Osteocyte (in vitro differentiated cells): ENCODE measurements at regions not wholly inside any gene's neighbourhood (a gene's known extent, or its start where the extent isn't known, plus 50 kb on each side); places are given as distances from the start of the nearest gene placed in this dataset.

Experiments used
- DNase-seq: peaks from one replicate; pipeline ENCODE4 v3.0.0; 2021; ENCODE audit warnings: mixed read lengths; ENCODE audit not compliant: unreplicated experiment; ENCODE audit errors: extremely low spot score
- H3K27ac Mint-ChIP-seq: one replicate; pipeline ENCODE4 v1.8.0; 2021; ENCODE audit warnings: mild to moderate bottlenecking, mixed read lengths; ENCODE audit not compliant: unreplicated experiment
- H3K27me3 Mint-ChIP-seq: one replicate; pipeline ENCODE4 v1.8.0; 2021; ENCODE audit warnings: mixed read lengths; ENCODE audit not compliant: unreplicated experiment
- H3K36me3 Mint-ChIP-seq: one replicate; pipeline ENCODE4 v1.8.0; 2021; ENCODE audit warnings: mixed read lengths; ENCODE audit not compliant: unreplicated experiment
- H3K4me1 Mint-ChIP-seq: one replicate; pipeline ENCODE4 v1.8.0; 2021; ENCODE audit warnings: mixed read lengths; ENCODE audit not compliant: unreplicated experiment
- H3K4me3 Mint-ChIP-seq: one replicate; pipeline ENCODE4 v1.8.0; 2021; ENCODE audit warnings: mild to moderate bottlenecking, moderate library complexity, mixed read lengths; ENCODE audit not compliant: unreplicated experiment
- H3K9me3 Mint-ChIP-seq: one replicate; pipeline ENCODE4 v1.8.0; 2021; ENCODE audit warnings: mixed read lengths; ENCODE audit not compliant: unreplicated experiment
- CTCF ChIP-seq: fragments of 200-600 bp; sonication (generic); IDR thresholded peaks from 2 replicates; pipeline ENCODE4 v1.5.0; 2021; ENCODE audit warnings: antibody characterized with exemption, mild to moderate bottlenecking, moderate library complexity

GRCh38 chr4:18930487-18930886 lies 908.9 kb upstream of the LCORL start:
- H3K27ac Mint-ChIP-seq: no peak overlapping the region
- no peak overlapping the region for H3K4me3 Mint-ChIP-seq
- no peak for TF ChIP-seq CTCF
- no peaks in the 10 kb centered on the region for H3K9me3 Mint-ChIP-seq
- peaks cover 6% of the 10 kb centered on the region for H3K27me3 Mint-ChIP-seq
- H3K4me1 Mint-ChIP-seq: no peaks in the 10 kb centered on the region
- H3K36me3 Mint-ChIP-seq: no peaks in the 10 kb centered on the region
- no peak for DNase-seq

GRCh38 chr4:18923496-18924161 lies 902.1 kb upstream of the LCORL start:
- DNase-seq: no peak
- Mint-ChIP-seq H3K27ac (no peak overlapping the region), H3K36me3 (no peaks in the 10 kb centered on the region), H3K27me3 (no peaks in the 10 kb centered on the region), H3K4me3 (no peak overlapping the region), H3K9me3 (no peaks in the 10 kb centered on the region), H3K4me1 (no peaks in the 10 kb centered on the region)
- no peak for TF ChIP-seq CTCF

GRCh38 chr4:18917689-18918088 lies 896.1 kb upstream of the LCORL start:
- peaks cover 4% of the 10 kb centered on the region for H3K27me3 Mint-ChIP-seq
- H3K27ac Mint-ChIP-seq: no peak overlapping the region
- no peak for DNase-seq
- no peaks in the 10 kb centered on the region for H3K36me3 Mint-ChIP-seq
- no peak overlapping the region for H3K4me3 Mint-ChIP-seq
- peaks cover 3% of the 10 kb centered on the region for H3K4me1 Mint-ChIP-seq
- no peak for TF ChIP-seq CTCF
- peaks cover 13% of the 10 kb centered on the region for H3K9me3 Mint-ChIP-seq

- H3K27ac Mint-ChIP-seq: no peak overlapping the region
- H3K9me3 Mint-ChIP-seq: peaks cover 21% of the 10 kb centered on the region
- H3K36me3 Mint-ChIP-seq: no peaks in the 10 kb centered on the region
- H3K4me1 Mint-ChIP-seq: peaks cover 3% of the 10 kb centered on the region
- no peak overlapping the region for H3K4me3 Mint-ChIP-seq
- no peak for DNase-seq
- peaks cover 7% of the 10 kb centered on the region for H3K27me3 Mint-ChIP-seq
- TF ChIP-seq CTCF: no peak
These were observed 892.6 kb upstream of the LCORL start for GRCh38 chr4:18914182-18914581.

GRCh38 chr4:18894928-18895327 lies 873.4 kb upstream of the LCORL start:
- no peaks in the 10 kb centered on the region for H3K36me3 Mint-ChIP-seq
- DNase-seq: no peak
- no peak overlapping the region for H3K4me3 Mint-ChIP-seq
- H3K4me1 Mint-ChIP-seq: no peaks in the 10 kb centered on the region
- no peaks in the 10 kb centered on the region for H3K9me3 Mint-ChIP-seq
- H3K27ac Mint-ChIP-seq: no peak overlapping the region
- no peaks in the 10 kb centered on the region for H3K27me3 Mint-ChIP-seq
- TF ChIP-seq CTCF: no peak
